HG02870 (cell line): ENCODE measurements at regions not wholly inside any gene's neighbourhood (a gene's known extent, or its start where the extent isn't known, plus 50 kb on each side); places are given as distances from the start of the nearest gene placed in this dataset.

Experiments used
- ATAC-seq: cut with Tn5 transposase; IDR thresholded peaks from one replicate; pipeline ENCODE4 v1.9.1; 2021; ENCODE audit warnings: mild to moderate bottlenecking, moderate library complexity; ENCODE audit not compliant: unreplicated experiment

GRCh38 chrX:120819126-120819525 lies 56.5 kb downstream of the CT47B1 start:
- no peak for ATAC-seq

- ATAC-seq = no peak
Observed at GRCh38 chrX:120813982-120814381, 61.7 kb downstream of the CT47B1 start.

GRCh38 chrX:120801426-120801825 lies 74.2 kb downstream of the CT47B1 start:
- no peak for ATAC-seq

DNA sequence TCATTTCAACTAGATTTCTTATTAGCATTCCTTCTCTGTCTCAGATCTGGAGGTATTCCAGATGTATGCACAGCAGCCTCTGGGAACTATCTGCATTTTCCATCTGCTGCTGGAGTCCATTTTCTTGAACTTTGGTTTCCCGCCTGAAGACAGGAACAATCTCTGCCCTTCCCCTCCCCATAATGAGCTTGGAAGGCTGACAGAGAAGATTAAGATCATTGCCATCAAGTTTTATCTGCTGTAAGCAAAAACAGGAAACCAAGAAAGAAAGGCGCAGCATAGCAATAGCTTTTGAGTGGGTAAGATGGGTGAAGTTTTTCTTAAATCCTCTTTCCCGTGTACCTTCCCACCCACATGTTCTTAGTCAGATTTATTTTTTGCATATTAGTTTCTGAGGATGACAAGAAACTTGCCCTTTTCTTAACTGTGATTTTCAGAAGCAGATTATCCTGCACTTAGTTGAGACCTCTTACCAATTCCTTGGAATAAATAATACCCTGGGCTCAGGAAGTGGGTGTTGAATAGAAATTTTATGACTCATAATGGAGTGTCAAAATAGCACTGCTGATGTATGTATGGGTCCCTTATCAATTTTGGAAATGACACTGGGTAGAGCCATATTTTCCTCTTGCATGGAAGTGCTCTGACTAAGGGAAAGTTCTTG lies 78.3 kb downstream of the CT47B1 start:
- ATAC-seq = no peak

GRCh38 chrX:120795301-120795700 lies 80.4 kb downstream of the CT47B1 start:
- ATAC-seq = no peak

- no peak for ATAC-seq
Observed at GRCh38 chrX:120794525-120794975, 81.1 kb downstream of the CT47B1 start.

DNA sequence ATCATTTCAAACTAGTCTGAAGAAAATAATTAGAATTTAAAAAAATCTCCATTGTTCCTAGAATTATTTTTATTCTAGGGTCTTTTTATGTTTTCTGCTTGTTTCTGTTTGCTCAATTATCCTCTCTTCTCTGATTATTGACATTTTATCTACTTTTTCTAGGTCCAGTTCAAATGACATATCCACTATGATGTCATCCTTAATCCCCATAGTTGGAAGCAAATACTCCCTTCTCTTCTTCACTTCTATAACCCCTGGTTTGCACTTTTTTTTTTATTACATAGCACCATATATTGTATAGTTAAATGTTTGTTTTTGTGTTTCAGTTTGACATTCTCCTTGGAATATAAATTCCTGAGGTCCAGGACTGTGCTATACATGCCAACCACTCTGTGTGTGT lies 82.6 kb downstream of the CT47B1 start:
- ATAC-seq = no peak

GRCh38 chrX:120791013-120791643 lies 84.5 kb downstream of the CT47B1 start:
- ATAC-seq = no peak

GRCh38 chrX:120790552-120790951 lies 85.1 kb downstream of the CT47B1 start:
- ATAC-seq = no peak

DNA sequence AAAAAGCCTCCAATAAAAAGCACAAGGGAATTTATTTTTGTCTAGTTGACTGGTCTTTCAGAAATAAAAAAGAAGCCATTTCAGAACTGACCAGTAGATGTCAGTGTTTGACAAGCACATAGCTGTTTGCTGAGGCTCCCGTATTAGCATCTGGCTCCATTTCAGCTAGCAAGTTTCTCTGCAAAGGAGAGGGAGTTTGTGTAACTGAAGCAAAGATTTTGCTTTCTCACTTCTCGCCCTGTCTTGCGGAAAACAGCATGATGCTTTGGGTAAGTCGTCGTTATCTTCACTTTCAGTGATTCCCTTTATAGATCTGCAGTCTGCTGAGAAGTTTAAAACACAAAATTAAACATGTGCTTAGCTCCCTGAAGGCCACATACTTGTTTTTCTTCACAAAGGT lies 85.5 kb downstream of the CT47B1 start:
- ATAC-seq = no peak

DNA sequence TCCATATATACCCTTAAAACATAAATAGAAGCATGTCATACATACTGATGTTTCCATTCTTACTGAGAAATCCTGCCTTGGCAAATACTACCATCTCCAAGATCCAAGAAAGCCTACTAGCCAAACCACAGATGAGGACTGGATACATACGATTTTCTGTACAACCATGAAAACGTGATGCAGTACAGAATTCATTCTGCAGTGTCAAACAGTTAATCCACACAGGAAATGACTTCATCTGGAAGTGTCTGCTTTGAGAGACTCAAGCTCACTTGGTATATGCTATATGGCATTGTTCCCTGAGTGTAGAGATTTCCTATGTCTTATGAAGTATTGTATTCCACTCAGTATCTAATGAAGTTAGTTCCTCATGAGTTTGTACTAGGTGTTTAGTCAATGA lies 94.3 kb downstream of the CT47B1 start:
- no peak for ATAC-seq

- no peak for ATAC-seq
Observed at GRCh38 chrX:120775959-120776358, 99.7 kb downstream of the CT47B1 start.

- ATAC-seq = no peak
Observed at GRCh38 chrX:120774606-120775005, 101.1 kb downstream of the CT47B1 start.

DNA sequence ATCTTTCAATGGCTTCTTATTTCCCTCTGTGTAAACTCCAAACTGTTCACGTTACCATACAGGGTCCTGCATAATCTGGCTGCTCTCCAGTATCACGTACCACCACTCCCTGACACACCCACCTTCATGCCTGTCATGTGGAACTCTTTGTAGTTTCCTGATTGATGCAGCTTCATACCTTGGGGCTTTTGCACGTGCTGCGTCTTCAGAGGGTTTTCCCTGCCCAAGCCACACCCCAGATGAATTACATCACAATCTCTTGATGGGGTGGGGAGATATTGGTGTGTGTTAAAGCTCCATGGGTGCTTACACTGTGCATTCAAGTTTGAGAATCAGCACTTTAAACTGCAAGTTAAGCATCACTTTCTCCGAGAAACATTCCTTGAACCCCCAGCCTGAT lies 101.9 kb downstream of the CT47B1 start:
- no peak for ATAC-seq

DNA sequence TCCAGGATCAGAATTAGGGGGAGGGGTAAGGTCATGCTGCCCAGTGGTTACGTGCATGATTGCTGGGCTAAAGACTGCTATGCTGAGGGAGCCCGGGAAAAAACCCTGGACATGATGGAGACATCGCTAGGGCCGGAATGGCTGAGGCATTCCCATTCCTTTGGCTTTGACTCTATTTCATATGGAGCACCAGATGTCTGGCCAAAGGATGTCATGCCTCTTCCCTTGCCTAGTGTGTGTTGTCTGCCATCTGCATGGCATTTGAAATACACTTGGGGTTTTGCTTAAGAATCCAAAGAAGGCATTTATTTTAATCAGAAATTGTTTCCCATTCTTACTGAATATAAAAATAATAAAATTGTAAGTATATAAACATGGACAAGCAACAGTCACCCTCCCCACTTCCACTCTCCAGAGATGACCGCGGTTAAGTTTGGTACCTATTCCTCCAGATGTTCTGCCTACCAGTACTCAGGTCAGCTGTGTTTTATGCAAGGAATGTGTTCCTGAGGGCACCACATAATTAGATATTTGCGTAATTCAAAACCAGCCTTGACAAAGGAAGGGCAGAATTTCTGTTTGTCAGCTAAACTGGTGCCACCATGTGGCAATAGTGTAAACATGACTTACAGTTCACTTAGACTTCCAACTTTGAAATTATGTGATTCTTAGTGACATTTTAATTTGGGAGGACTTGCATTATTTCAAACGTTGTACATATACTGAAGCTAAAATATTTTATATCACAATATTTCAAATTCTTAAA lies 105.9 kb downstream of the CT47B1 start:
- no peak for ATAC-seq

DNA sequence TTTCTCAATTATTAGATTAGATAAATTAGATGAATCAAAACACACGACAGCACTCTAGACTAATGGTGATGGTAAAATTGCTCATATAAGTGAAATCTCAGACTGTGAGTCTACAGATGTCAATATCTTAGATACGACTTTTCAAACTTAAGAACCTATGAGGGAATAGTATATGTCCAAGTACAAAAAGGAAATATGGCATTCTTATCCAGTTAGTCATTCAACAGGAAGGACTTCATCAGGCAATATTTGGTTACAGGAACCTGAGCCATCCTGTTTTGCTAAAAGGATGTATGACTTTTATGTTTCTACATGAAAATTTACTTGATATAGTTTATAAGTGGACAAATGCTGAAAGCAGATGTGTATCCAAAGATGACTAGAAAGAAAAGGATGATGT lies 107.0 kb downstream of the CT47B1 start:
- no peak for ATAC-seq

GRCh38 chrX:120768254-120768653 lies 107.4 kb downstream of the CT47B1 start:
- ATAC-seq = no peak

- ATAC-seq = no peak
Observed at GRCh38 chrX:120763269-120763668, 112.4 kb downstream of the CT47B1 start.

- ATAC-seq = no peak
Observed at GRCh38 chrX:120761810-120762209, 113.9 kb downstream of the CT47B1 start.

GRCh38 chrX:120759685-120760084 lies 116.0 kb downstream of the CT47B1 start:
- ATAC-seq = no peak

DNA sequence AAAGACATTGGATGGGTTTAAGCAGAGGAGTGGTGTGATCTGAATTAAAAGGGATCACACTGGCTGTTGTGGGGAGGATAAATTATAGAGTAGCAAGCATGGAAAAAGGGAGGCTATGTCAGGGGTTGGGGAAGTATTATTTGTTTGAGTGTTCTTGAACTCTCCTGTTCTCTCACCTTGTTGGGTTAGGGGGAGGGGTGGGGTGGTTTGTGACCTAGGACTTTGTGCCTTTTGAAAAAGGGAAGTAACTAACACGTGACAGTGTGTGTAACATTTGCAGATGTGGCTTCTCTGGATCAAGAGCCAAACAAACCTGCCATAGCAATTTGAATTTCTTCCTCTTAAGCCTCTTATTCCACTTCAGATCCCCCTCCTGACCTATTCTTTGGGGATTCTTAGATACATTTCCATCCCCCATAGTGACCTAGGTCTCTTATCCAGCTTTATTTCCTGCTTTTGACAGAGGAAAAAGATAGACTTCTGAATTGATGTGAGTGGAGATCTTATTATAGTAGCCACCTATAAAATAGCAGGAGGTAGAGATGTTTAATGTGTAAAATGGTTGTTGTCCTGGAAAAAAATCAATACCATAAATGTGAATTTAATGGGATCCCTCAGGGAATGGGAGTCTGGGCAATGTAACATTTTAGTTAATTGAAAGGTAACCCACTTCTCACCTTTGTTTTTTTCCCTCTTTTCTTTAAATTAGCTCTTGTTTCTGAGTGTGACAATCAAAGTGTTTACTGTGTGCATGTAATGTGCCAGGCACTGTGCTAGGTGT lies 120.4 kb downstream of the CT47B1 start:
- peak; percentile 65 for ATAC-seq
